GM23338 (cell line): ENCODE measurements at regions not wholly inside any gene's neighbourhood (a gene's known extent, or its start where the extent isn't known, plus 50 kb on each side); places are given as distances from the start of the nearest gene placed in this dataset.

Experiments
- ATAC-seq: fragments of 200-7000 bp; cut with Tn5 transposase; 3 replicates; pipeline ENCODE4 v1.9.1; 2020
- DNase-seq: peaks from one replicate; pipeline ENCODE4 v3.0.0-alpha.2; 2015; ENCODE audit warnings: low spot score
- H2AFZ ChIP-seq: fragments of 200-600 bp; sonication (generic); 2 replicates; pipeline ENCODE4 v1.8.0; 2016; ENCODE audit warnings: antibody characterized with exemption, mild to moderate bottlenecking, moderate library complexity
- H3F3A ChIP-seq: fragments of 200-600 bp; sonication (generic); replicated peaks from 2 replicates; pipeline ENCODE4 v1.8.0; 2017; ENCODE audit warnings: antibody characterized with exemption, mixed run types, low read depth
- H3K27ac ChIP-seq: fragments of 200-600 bp; sonication (generic); 2 replicates; pipeline ENCODE4 v1.6.1; 2016; ENCODE audit warnings: low read depth
- H3K27me3 ChIP-seq: fragments of 200-600 bp; sonication (generic); 2 replicates; pipeline ENCODE4 v1.8.0; 2016; ENCODE audit warnings: mild to moderate bottlenecking, mixed run types, moderate library complexity; ENCODE audit not compliant: insufficient read depth
- H3K36me3 ChIP-seq: fragments of 200-600 bp; sonication (generic); 2 replicates; pipeline ENCODE4 v1.8.0; 2016; ENCODE audit warnings: mild to moderate bottlenecking; ENCODE audit not compliant: insufficient read depth
- H3K4me1 ChIP-seq: fragments of 200-600 bp; sonication (generic); 2 replicates; pipeline ENCODE4 v1.8.0; 2016; ENCODE audit warnings: mild to moderate bottlenecking, moderate library complexity; ENCODE audit not compliant: insufficient read depth
- H3K4me2 ChIP-seq: fragments of 200-600 bp; sonication (generic); 2 replicates; pipeline ENCODE4 v1.7.1; 2017; ENCODE audit warnings: mixed run types
- H3K4me3 ChIP-seq: fragments of 200-600 bp; sonication (generic); 2 replicates; pipeline ENCODE4 v1.6.1; 2016; ENCODE audit warnings: mixed run types
- H3K79me2 ChIP-seq: fragments of 200-600 bp; sonication (generic); replicated peaks from 2 replicates; pipeline ENCODE4 v1.8.0; 2017; ENCODE audit warnings: mild to moderate bottlenecking; ENCODE audit not compliant: insufficient read depth
- H3K9me2 ChIP-seq: fragments of 200-600 bp; sonication (generic); 2 replicates; pipeline ENCODE4 v1.8.0; 2017; ENCODE audit not compliant: insufficient read depth
- H4K20me1 ChIP-seq: fragments of 200-600 bp; sonication (generic); replicated peaks from 2 replicates; pipeline ENCODE4 v1.8.0; 2017; ENCODE audit warnings: mild to moderate bottlenecking; ENCODE audit not compliant: insufficient read depth
- H3K27ac Mint-ChIP-seq: 2 replicates; pipeline ENCODE4 v1.8.0; 2020; ENCODE audit warnings: inconsistent platforms, mild to moderate bottlenecking, moderate library complexity, mixed read lengths
- H3K27me3 Mint-ChIP-seq: 3 replicates; pipeline ENCODE4 v1.8.0; 2022; ENCODE audit warnings: low read depth, mild to moderate bottlenecking, moderate library complexity, mixed read lengths, inconsistent platforms; ENCODE audit not compliant: insufficient read depth, poor library complexity
- H3K36me3 Mint-ChIP-seq: 3 replicates; pipeline ENCODE4 v1.8.0; 2021; ENCODE audit warnings: low read depth, mild to moderate bottlenecking, inconsistent platforms, moderate library complexity, mixed read lengths
- H3K4me1 Mint-ChIP-seq: 3 replicates; pipeline ENCODE4 v1.8.0; 2020; ENCODE audit warnings: mild to moderate bottlenecking, inconsistent platforms, mixed read lengths
- H3K4me3 Mint-ChIP-seq: 3 replicates; pipeline ENCODE4 v1.8.0; 2021; ENCODE audit warnings: moderate library complexity, mild to moderate bottlenecking, inconsistent platforms, mixed read lengths
- H3K9me3 Mint-ChIP-seq: 3 replicates; pipeline ENCODE4 v1.8.0; 2020; ENCODE audit warnings: moderate library complexity, mild to moderate bottlenecking, inconsistent platforms, mixed read lengths
- CREB1 ChIP-seq: fragments of 250-450 bp; sonication (Bioruptor Pico); IDR thresholded peaks from 2 replicates; pipeline ENCODE4 v1.5.0; 2020; ENCODE audit warnings: low read depth, mild to moderate bottlenecking, moderate library complexity
- CTCF ChIP-seq, 2 experiments: fragments of 200-600 bp in 1 of 2; sonication (generic) in 1 of 2; conservative IDR thresholded peaks; 2 replicates each; pipeline versions ENCODE4 v1.5.1 to v1.6.1; 2016 to 2017; ENCODE audit warnings: antibody characterized with exemption in 2 of 2, low read depth in 2 of 2, mild to moderate bottlenecking in 2 of 2, moderate library complexity in 1 of 2
- EZH2 ChIP-seq: fragments of 200-600 bp; sonication (generic); IDR thresholded peaks from one replicate; pipeline ENCODE4 v1.8.0; 2017; ENCODE audit warnings: antibody characterized with exemption, mild to moderate bottlenecking, low read depth; ENCODE audit not compliant: unreplicated experiment
- EZH2phosphoT487 ChIP-seq: fragments of 200-600 bp; sonication (generic); IDR thresholded peaks from one replicate; pipeline ENCODE4 v1.8.1; 2018; ENCODE audit warnings: antibody characterized with exemption; ENCODE audit not compliant: unreplicated experiment
- JUNB ChIP-seq: IDR thresholded peaks from one replicate; pipeline ENCODE4 v1.6.1; 2016; ENCODE audit warnings: antibody characterized with exemption; ENCODE audit not compliant: unreplicated experiment
- NANOG ChIP-seq: IDR thresholded peaks from 2 replicates; pipeline ENCODE4 v1.6.1; 2016; ENCODE audit warnings: antibody characterized with exemption, borderline replicate concordance
- POLR2AphosphoS5 ChIP-seq: IDR thresholded peaks from 2 replicates; pipeline ENCODE4 v1.6.1; 2016; ENCODE audit warnings: antibody characterized with exemption, low read depth
- REST ChIP-seq: IDR thresholded peaks from one replicate; pipeline ENCODE4 v1.6.1; 2018; ENCODE audit warnings: antibody characterized with exemption; ENCODE audit not compliant: unreplicated experiment
- STAT1 ChIP-seq: IDR thresholded peaks from one replicate; pipeline ENCODE4 v1.6.1; 2016; ENCODE audit warnings: antibody characterized with exemption; ENCODE audit not compliant: unreplicated experiment
- ZNF114 ChIP-seq: fragments of 250-450 bp; sonication (Bioruptor Pico); IDR thresholded peaks from 2 replicates; pipeline ENCODE4 v1.5.0; 2020; ENCODE audit warnings: mild to moderate bottlenecking, moderate library complexity
- ZNF331 ChIP-seq: fragments of 250-450 bp; sonication (Bioruptor Pico); IDR thresholded peaks from 2 replicates; pipeline ENCODE4 v1.5.0; 2020; ENCODE audit warnings: low read depth, mild to moderate bottlenecking, moderate library complexity
- ZNF462 ChIP-seq: fragments of 250-450 bp; sonication (Bioruptor Pico); IDR thresholded peaks from 2 replicates; pipeline ENCODE4 v1.5.0; 2020; ENCODE audit warnings: mild to moderate bottlenecking, moderate library complexity
- TF ChIP-seq, protein P1 (sequence below): IDR thresholded peaks from 2 replicates; pipeline ENCODE4 v1.6.1; 2016; ENCODE audit warnings: antibody characterized with exemption

DNA sequence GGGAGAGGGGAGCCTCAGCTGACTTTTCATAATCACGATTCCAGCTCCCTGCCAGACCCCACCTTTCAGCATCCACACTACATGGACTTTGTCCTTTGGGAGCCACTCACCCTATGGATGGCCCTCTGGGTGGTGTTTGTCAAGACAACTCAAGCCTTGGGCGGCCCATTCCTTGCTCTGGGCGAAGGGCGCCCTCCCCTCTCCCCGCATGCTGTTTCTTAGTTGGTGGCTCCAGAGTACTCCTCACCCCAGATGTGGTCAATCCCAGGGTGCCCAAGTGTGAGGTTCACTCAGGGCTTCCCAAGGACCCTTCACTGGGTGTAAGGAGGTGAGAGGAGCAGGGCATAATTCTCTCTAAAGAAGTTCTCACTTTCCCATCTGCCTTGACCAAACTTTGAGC lies 710.0 kb downstream of the QKI start:
- Histone ChIP-seq H3F3A (no peaks in the 10 kb centered on the region), H3K4me3 (no peak overlapping the region)
- ATAC-seq: no peak

More for the DNA sequence above, 710.0 kb downstream of the QKI start:
- H3K9me3 Mint-ChIP-seq: peaks cover 8% of the 10 kb centered on the region; the same call in 2 of the 3 replicates
- no peak overlapping the region for H3K27ac ChIP-seq
- no peaks in the 10 kb centered on the region for H3K36me3 Mint-ChIP-seq
- no peaks in the 10 kb centered on the region for H4K20me1 ChIP-seq
- no peaks in the 10 kb centered on the region for H3K79me2 ChIP-seq
- no peaks in the 10 kb centered on the region for H3K4me1 ChIP-seq
- no peak for DNase-seq
- H3K4me2 ChIP-seq: no peak overlapping the region
- no peaks in the 10 kb centered on the region for H3K4me1 Mint-ChIP-seq
- 0 out of 2 replicates have a peak, but pooled peaks cover 4% of the 10 kb centered on the region for H3K9me2 ChIP-seq
- no peak overlapping the region for H3K4me3 Mint-ChIP-seq
- no peaks in the 10 kb centered on the region for H3K27me3 ChIP-seq
- H3K36me3 ChIP-seq: no peaks in the 10 kb centered on the region
- TF ChIP-seq CREB1 (CRISPR knock-in tag) (no peak), JUNB (no peak), ZNF462 (CRISPR knock-in tag) (no peak), STAT1 (no peak), POLR2AphosphoS5 (no peak), EZH2 (no peak), EZH2phosphoT487 (no peak), REST (no peak), NANOG (no peak), CTCF (conservative IDR thresholded peaks at IDR 0.05; ENCODE audit: low read depth in 2 of 2) (no peak), ZNF114 (CRISPR knock-in tag) (no peak), ZNF331 (CRISPR knock-in tag) (no peak)
- TF ChIP-seq, protein P1, sequence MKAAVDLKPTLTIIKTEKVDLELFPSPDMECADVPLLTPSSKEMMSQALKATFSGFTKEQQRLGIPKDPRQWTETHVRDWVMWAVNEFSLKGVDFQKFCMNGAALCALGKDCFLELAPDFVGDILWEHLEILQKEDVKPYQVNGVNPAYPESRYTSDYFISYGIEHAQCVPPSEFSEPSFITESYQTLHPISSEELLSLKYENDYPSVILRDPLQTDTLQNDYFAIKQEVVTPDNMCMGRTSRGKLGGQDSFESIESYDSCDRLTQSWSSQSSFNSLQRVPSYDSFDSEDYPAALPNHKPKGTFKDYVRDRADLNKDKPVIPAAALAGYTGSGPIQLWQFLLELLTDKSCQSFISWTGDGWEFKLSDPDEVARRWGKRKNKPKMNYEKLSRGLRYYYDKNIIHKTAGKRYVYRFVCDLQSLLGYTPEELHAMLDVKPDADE: no peak
- no peak overlapping the region for H3K27ac Mint-ChIP-seq
- no peak overlapping the region for H2AFZ ChIP-seq
- H3K27me3 Mint-ChIP-seq: no peaks in the 10 kb centered on the region
